GM18868 (cell line): ENCODE measurements at regions not wholly inside any gene's neighbourhood (a gene's known extent, or its start where the extent isn't known, plus 50 kb on each side); places are given as distances from the start of the nearest gene placed in this dataset.

Experiments used
- ATAC-seq: cut with Tn5 transposase; IDR thresholded peaks from one replicate; pipeline ENCODE4 v1.9.1; 2021; ENCODE audit warnings: mild to moderate bottlenecking, moderate library complexity; ENCODE audit not compliant: unreplicated experiment

DNA sequence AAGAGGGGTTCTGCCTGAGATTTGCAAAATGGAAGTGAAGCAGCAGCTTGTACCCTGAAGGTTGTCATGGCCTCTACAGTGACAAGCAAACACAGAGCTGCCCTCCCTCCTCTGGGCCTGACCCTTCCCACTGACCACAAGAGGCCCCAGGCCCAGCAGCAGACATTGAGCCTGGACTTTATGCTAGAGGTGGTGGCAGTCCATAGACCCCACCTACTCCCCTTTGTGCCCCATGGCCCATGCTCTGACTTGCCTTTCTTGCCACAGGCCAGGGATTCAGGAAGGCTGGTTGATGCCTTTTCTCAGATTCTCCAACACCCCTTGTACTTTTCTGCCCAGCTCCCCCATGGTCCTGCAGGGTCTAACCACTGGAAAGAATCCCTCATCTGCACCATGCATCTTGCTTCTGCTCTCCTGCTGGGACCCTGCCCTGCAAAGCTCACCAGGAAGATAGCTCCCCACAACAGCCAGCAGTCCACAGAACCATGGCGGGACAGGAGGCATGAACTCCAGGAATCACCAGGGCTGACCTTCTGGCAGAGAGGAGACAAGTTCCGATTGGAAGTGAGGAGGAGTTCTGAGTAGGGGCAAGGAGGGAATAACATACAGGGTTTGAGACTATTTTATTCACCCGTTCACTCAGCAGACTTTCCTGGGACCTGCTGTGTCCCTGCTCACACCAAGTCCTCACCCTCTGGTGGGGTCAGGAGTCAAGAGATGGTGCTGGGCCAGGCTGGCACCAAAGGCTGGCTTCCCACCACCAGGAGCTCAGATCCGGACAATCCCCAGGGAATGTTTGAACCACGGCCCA is 263.8 kb downstream of the SYK start:
- ATAC-seq = no peak

DNA sequence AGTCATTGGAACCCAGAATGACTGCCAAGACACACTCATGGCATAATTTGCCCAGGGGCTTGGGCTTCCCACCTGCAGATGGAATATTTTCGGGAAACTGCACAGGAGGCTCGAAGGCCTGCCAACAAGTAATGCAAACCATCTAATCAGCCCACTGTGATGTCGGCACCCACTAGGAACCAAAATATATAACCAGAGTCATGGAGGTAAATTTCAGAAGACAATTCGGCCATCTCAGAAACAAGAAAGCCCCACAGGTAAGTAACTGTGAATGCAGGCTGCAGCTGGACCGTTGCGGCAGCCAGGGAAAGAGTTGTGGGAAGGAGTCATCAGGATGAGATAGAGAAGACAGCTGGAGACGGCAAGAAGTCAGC is 264.4 kb downstream of the SYK start:
- no peak for ATAC-seq

DNA sequence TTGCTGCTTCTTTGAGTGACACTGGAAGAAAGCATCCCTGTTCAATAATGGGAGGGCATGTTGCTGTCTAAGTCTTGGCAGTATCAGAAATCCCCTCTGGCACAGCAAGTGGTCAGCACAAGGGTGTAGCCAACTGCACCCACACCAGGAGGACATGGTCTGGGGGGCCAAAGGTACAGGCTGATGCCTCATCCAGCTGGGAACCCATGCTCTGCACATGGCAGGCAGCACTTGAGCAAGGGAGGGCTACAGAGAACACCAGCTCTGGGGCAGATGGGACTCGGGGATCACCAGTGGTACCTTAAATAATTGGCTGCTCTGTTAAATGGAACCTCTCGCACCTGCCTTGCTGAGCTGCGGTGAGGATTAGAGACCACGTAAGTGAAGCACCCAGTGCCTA is 265.2 kb downstream of the SYK start:
- ATAC-seq = no peak

DNA sequence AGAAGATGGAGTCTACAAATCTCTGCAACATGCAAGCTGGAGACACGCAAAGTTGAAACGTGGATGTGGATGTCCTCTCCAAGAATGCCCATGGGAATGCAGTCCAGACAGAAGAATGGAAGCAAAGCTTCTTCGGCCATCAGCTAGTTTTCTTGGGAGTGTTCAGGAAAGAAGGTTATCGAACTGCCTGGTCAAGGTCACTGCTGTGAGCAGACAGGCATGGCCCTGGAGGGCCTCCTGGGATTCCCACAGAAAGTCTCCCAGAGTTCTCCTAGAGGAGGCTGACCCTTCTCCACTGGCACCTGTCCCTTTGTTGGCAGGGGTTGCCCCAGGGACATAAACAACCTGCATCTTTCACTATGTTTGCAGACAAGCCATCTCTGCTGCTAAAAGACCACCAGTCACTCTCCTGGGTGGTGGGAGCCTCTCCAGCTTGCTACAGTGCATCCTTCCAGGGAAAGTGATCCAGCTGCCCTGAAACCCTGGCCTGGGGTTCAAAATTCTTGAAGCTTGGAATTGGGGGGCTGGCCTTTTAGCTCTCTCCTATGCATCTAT is 265.8 kb downstream of the SYK start:
- no peak for ATAC-seq

DNA sequence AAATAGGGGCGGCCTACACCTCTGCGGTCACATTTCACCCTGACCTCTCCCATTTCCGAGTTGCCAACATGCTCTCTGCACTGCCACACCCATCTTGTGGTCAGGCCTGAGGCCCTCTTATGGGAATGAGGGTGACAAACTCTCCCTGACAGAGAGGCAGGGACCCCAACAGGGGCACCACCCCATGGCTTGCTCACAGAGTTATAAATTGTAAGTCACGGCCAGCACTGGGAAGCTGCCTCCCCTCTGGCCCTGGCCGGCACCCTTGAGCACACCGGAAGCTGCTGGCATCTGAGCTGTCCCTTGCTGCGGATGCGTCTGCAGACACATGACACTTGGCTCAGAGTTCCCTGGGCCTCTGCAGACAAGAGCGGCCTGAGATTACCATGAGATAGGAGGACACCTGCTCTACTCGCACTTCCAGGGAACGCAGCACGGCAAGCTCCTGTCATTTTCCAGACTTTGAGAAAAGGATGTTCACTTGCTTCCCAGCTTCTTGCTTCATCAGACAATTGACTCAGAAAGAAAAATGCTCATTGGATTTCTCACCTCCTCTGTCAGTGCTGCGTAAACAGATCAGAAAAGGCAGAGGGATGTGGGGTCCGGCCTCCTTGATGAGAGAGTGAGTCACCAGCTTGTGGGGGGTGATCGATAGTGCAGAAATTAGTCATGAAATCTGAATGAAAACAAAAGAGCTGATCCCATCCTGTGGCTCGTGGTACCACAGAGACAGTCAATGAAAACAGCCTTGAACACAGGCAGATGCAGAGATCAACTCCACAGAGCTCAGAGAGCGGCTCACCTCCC is 269.8 kb downstream of the SYK start:
- ATAC-seq = no peak

DNA sequence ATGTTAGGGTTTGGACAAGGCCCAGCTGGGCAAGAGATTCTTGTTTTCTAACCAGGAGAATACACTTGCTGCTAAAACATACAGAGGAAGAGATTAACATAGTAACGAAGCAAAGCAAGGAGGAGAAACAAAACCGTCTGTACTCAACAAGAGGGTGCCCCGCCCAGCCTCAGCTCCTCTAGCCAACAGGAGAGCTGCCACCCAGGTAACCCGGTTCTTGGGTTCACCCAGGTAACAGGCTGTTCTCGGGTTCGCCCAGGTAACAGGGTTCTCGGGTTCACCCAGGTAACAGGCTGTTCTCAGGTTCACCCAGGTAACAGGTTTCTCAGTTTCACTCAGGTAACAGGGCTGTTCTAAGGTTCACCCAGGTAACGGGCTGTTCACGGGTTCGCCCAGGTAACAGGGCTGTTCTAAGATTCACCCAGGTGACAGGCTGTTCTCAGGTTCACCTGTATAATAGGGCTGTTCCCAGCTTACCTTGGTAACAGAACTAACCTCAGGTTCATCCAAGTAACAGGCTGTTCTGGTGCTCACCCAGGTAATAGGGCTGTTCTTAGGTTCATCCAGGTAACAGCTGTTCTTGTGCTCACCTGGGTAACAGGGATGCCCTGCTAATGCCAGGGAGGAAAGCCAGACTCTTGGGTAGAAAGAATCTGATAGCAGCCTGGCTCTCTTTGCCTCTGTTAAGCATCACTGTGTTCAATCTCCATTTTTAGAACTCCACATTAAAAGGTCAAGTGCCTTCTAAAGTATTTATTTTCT is 271.6 kb downstream of the SYK start:
- no peak for ATAC-seq

DNA sequence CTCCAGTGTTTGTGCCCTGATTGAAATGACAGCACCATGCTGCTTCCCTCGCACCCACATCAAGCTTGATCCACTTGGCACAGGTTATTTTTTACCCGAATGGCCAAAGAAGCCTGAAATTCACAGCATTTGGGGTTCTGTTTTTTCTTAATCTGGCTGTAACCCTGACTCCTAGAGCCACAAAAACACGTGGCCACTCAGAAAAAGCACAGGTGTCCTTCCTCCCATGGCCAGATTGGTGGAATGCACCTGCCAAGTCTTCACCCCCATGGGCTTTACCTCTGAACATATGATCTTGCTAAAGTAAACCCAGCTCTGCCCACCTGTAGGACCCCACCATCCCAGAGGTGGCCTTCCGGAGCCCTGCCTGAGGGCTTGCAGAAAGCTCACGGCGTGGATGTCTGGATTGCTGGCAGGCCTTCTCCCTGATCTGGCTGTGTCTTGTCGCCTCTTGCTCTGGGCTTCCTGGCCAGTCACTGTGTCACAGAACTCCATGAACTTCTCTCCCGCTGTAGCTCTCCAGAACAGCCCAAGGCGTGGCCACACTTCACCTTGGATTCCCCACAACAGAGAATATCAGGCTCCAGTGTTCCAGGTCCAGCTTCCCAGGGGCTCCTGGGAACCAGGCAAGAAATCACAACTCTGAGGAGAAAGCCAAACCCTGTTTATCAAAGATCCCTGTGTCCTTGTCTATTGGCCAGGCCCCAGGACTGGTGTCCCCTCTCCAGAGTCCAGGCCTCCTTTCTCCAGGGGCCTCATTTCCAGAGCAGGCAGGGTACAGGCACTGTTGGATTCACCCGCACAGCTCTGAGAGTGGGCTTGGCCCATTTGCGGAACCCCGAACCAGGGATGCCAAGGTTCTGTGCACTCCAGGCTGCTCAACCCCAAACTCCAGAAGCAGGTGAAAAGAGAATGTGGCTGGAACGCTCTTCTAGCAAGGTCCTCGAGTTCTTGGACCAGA is 272.5 kb downstream of the SYK start:
- no peak for ATAC-seq

DNA sequence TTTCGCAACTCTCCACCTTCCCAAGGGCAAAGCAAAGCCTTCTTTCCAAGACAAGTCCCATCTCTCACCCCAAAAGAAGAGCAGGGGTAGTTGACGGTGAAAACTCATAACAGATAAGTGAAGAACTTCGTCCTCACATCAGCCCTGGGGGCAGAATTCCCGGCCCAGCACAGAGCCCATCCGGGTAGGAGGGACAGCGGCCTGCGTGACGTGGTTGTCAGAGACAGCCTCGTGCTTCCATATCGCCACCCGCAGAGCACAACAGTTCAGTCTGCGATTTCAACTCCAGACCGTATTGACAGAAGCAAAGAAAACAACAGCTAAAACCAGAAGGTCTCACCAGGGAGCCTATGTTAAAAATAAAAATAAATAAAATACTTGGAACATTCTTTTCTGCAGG is 273.2 kb downstream of the SYK start:
- no peak for ATAC-seq

DNA sequence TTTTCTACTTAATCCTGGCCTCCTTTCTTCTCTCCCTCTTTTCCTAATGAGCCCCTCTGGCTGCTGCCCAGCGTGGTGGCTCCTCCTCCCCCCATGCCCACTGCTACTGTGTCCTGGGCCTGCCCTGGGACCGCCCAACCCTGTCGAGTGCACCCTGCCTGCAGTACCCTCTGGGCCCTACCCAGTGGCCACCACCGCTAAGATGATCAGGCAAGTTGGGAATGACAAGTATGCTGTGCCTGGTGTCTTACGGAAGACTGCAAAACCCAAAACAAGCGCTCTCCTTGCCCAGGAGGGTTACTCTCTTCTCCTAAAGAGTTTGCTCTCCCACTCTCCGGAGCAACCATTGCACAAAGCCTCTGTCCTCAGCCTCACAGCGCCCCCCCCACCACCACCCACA is 273.7 kb downstream of the SYK start:
- ATAC-seq = no peak

DNA sequence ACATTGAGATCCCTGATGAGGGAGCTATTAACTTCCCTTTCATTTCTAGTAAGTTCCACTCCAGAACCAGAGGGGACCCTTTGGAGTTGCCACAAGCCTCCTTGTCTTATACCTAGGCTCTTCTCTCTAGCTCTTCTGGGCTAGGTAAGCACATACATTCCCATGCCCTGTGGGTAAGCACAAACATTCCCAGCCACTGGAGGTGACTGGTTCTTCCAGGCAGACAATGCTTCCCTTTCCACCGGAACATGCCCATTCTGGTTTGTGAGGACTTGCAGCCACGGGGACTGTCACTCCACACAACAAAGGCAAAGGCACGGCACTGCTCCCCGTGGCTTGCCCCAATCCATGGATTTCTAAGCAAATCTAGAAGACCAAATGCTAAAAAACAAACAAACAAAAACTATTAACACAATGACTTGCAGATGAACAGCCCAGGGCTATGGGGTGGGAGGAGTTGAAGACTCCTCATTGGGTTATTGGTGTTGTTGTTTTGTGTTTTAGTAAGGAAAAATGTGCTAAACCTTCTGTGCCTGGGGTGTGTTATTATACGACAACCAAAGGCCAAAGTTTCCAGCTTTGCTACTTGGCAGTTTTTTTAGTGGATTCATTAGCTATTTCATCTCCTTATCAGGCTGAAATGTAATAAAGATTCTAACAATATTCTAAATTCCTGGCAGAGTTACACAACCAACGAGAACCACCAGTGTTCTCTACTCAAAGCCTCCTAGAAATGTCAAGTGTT is 276.2 kb downstream of the SYK start:
- ATAC-seq = no peak

DNA sequence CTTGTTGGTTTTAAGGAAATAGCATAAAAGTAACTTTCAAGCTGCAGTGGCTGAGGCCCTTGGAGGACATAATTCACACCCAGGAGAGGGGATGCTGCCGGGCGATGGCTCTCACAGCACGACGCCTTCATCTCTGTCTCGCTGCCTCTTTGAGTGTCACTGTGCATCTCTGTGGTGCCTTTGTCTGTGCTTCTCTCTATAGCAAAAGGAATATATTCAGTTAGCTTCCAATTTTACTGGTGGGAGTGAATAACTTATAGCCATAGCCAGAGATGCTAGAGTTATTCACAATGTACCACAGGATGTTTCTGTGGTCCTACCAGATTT is 276.7 kb downstream of the SYK start:
- ATAC-seq = no peak

DNA sequence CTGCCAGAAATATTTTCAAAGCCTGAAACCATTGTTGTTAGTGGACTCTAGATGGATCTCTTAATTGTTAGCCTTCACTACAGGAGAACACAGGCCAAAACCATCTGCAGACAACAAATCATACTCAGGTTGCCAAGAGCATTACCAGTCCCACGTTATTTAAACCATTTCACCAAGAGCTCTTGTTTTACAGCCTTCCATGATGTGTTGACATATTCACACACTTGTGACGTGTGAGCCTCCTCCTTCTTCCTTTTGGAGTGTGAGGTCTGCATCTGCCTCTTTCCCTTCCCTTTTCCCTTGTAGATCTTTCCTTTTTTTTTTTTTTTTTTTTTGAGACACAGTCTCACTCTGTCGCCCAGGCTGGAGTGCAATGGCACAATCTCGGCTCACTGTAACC is 279.0 kb downstream of the AUH start:
- ATAC-seq = no peak

DNA sequence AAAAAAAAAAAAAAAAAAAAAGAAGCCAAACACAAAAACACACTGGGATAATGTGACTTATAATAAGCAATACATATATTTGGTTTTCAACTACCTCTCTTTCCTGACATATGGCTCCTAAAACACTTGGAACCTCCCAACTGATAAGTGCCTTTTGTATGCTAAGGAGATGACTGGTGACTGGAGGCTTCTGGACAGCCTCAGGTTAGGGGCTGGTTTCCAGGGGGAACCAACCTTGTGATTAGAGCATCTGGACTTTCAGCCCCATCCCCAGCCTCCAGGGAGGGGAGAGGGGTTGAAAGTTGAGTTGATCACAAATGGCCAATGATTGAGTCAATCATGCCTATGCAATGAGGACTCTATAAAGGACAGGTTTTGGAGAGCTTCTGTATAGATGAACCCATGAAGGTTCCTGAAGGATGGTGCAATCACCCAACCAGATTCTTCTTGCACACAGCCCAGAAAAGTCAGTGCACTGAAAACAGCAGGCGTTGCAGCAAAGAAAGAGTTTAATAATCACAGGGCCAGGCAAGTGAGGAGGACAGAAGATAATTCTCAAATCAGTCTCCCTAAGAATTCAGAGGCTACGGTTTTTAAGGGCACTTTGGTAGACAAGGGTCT is 276.7 kb downstream of the AUH start:
- no peak for ATAC-seq

DNA sequence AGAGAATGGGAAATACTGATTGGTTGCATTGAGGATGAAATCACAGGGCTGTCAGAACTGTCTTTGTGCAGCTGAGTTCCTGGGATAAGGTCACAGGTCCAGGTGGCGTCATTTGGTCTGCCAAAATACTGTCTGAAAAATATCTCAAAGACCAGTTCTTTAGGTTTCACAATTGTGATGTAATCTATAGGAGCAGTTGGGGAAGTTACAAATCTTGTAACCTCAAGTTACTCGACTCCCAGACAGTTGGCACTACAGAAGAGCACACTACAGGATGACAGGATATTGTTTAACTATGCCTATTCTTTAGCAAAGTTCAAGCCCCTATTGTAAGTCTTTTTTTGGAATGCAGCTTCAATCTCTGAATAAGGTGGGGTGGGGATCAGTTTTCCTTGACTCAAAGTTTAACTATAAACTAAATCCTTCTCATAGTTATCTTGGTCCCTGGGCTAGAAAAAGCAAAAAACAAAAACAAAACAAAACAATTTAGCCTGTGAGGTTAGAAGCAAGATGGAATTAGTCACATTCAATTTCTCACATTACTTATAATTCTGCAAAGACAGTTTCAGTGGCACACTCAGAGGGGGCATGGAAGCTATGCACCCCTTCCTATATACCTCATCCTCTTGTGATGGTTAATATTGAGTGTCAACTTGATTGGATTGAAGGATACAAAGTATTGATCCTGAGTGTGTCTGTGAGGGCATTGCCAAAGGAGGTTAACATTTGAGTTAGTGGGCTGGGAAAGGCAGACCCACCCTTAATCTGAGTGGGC is 276.0 kb downstream of the AUH start:
- no peak for ATAC-seq

DNA sequence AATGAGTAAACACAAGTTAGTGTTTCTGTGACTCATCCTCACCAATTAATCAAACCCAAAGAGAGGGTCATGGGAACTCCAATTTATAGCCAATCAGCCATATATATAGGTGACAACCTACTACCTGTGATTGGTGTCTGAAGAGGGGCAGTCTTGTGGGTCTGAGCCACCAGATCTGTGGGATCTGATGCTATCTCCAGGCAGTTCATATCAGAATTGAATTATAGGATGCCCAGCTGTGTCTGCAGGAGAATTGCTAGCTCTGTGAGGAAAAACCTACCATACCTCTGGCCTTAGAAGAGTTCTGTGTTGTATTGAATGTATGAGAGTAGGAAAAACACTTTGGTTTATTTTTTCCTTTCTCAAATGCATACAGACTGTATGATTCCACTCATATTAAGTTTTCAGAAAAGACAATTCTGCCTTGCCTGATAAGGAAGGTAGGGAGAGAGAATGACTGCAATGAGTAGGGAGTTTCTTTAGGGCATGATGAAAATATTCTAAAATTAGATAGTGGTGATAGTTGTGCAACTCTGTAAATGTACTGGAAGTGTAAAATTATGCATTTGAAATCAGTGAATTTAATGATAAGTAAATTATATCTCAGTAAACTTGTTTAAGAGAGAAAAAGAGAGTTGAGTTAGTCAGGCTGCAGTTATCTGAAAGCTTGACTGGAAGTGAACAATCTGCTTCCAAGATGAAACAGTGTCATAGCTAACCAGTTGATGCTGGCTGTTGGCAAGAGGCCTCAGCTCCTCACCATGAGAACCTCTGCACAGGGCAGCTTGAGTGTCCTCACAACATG is 274.9 kb downstream of the AUH start:
- no peak for ATAC-seq

DNA sequence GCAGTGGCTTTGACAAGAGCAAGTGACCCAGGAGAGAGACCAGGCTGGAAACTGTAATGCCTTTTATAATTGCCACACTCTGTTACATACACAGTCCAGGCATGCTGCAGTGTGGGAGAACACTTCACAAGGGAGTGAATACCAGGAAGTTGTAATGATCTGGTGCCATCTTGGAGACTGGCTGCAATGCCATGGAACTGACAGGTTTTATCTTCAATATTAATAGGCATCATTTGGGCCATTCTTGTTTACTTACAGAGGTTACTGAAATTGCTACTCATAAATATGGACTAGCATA is 274.3 kb downstream of the AUH start:
- ATAC-seq = no peak

DNA sequence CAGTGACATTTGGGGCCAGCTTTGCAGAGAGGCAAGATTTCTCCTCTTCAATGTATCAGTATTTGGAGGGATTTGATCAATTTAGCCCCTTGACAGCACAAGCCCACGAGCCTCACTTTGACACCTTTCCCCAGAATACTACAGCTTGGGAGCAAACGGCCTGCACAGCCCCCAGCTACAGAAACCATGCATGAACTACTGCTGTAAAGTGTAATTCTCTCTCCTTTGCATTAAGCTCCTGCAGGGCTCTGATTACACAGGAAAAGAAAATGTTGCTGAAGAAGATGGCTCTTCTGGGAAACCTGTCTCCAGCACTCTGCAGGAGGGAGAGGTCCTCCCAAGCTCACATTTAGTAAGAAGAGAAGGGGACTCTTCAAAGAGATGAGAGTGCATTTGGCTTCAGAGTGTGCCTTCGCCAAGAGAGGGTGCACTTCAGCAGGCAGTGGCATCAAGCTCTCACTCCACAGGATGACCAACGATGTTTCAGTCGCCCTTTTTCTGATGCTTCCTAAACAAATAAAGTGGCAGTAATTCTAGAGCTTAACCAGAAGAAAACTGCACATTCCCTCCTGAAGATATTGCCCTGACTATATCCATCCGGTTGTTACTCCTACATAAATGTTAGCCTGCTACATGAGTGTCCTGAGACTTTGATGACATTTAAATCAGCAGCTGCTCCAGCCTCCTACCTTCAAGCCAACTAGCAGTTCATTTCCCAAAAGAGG is 272.2 kb downstream of the AUH start:
- ATAC-seq = no peak

DNA sequence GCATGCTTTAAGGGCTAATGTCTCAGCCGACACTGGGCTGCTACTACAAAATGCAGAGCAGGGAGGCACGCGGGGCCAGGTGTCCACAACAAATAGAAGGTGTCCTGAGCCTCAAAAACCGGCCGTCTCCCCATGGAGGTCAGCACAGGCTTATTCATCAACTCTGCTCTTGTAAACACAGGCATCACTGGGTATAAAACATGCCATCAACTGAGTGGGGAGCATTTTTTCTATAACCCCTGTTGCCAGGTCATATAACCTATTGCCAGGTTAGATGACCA is 271.6 kb downstream of the AUH start:
- ATAC-seq = no peak
